HEK293 (cell line): ENCODE measurements at regions not wholly inside any gene's neighbourhood (a gene's known extent, or its start where the extent isn't known, plus 50 kb on each side); places are given as distances from the start of the nearest gene placed in this dataset.

Source experiments
- CTCF ChIA-PET: fragments of 350-600 bp; formaldehyde crosslinking; extraction: SDS; loops from one replicate; lab custom pipeline; 2021; ENCODE audit warnings: antibody characterized with exemption; lab: Yijun Ruan, JAX
- POLR2A ChIA-PET: fragments of 300-600 bp; formaldehyde crosslinking; extraction: SDS; loops from one replicate; lab custom pipeline; 2020; ENCODE audit warnings: antibody characterized with exemption, inconsistent platforms; lab: Yijun Ruan, JAX
- H3K27ac ChIP-seq: fragments of 200-500 bp; sonication (Bioruptor generic); 2 replicates; pipeline ENCODE4 v1.5.1; 2014; ENCODE audit warnings: low read depth, low read length, control low read depth, inconsistent platforms; ENCODE audit errors: extremely low read depth
- H3K36me3 ChIP-seq, 2 experiments: fragments of 200-500 bp in 1 of 2; sonication (Bioruptor generic) in 1 of 2; 1 replicate in 1 of 2; 2 replicates in 1 of 2; pipeline ENCODE4 v1.5.1; 2014 to 2017; ENCODE audit warnings: inconsistent platforms in 2 of 2, low read length in 2 of 2; ENCODE audit not compliant: control insufficient read depth in 2 of 2, insufficient read depth in 1 of 2
- H3K4me1 ChIP-seq: fragments of 200-500 bp; sonication (Bioruptor generic); 2 replicates; pipeline ENCODE4 v1.5.1; 2014; ENCODE audit warnings: mild to moderate bottlenecking, low read length, inconsistent platforms; ENCODE audit not compliant: control insufficient read depth, insufficient read depth
- H3K4me3 ChIP-seq: 2 replicates; pipeline ENCODE4 v1.5.1; 2011; ENCODE audit warnings: low read depth, mild to moderate bottlenecking, control low read depth, low read length, moderate library complexity
- H3K9me3 ChIP-seq: fragments of 200-500 bp; sonication (Bioruptor generic); 2 replicates; pipeline ENCODE4 v1.5.1; 2014; ENCODE audit warnings: low read depth, low read length, inconsistent platforms; ENCODE audit not compliant: control insufficient read depth, insufficient read depth
- BCL11A ChIP-seq: fragments of 450-650 bp; formaldehyde crosslinking; IDR thresholded peaks from 2 replicates; pipeline ENCODE4 v1.5.1; 2016; ENCODE audit warnings: low read depth, missing biosample characterization, missing genetic modification characterization
- FEZF1 ChIP-seq: fragments of 450-650 bp; formaldehyde crosslinking; IDR thresholded peaks from 2 replicates; pipeline ENCODE4 v1.5.1; 2016; ENCODE audit warnings: missing biosample characterization, missing genetic modification characterization
- GLI4 ChIP-seq: fragments of 450-650 bp; formaldehyde crosslinking; IDR thresholded peaks from 2 replicates; pipeline ENCODE4 v1.5.1; 2016; ENCODE audit warnings: missing biosample characterization, missing genetic modification characterization
- KLF1 ChIP-seq: fragments of 450-650 bp; formaldehyde crosslinking; IDR thresholded peaks from 2 replicates; pipeline ENCODE4 v1.5.1; 2016; ENCODE audit warnings: missing biosample characterization, missing genetic modification characterization
- KLF16 ChIP-seq: fragments of 450-650 bp; formaldehyde crosslinking; IDR thresholded peaks from 2 replicates; pipeline ENCODE4 v1.5.1; 2017; ENCODE audit warnings: missing biosample characterization, missing genetic modification characterization
- MYNN ChIP-seq: fragments of 450-650 bp; formaldehyde crosslinking; IDR thresholded peaks from 2 replicates; pipeline ENCODE4 v1.5.1; 2016; ENCODE audit warnings: missing biosample characterization, missing genetic modification characterization, borderline replicate concordance
- MZF1 ChIP-seq: fragments of 450-650 bp; formaldehyde crosslinking; IDR thresholded peaks from 2 replicates; pipeline ENCODE4 v1.5.1; 2017; ENCODE audit warnings: missing biosample characterization, missing genetic modification characterization, borderline replicate concordance
- YY2 ChIP-seq: fragments of 450-650 bp; formaldehyde crosslinking; IDR thresholded peaks from 2 replicates; pipeline ENCODE4 v1.5.1; 2016; ENCODE audit warnings: missing biosample characterization, missing genetic modification characterization
- ZBTB17 ChIP-seq: fragments of 450-650 bp; formaldehyde crosslinking; IDR thresholded peaks from 2 replicates; pipeline ENCODE4 v1.5.1; 2016; ENCODE audit warnings: missing biosample characterization, missing genetic modification characterization
- ZBTB8A ChIP-seq: fragments of 450-650 bp; formaldehyde crosslinking; IDR thresholded peaks from 2 replicates; pipeline ENCODE4 v1.5.1; 2016; ENCODE audit warnings: missing biosample characterization, missing genetic modification characterization
- ZFP3 ChIP-seq: fragments of 450-650 bp; formaldehyde crosslinking; IDR thresholded peaks from 2 replicates; pipeline ENCODE4 v1.5.1; 2016; ENCODE audit warnings: low read depth, missing biosample characterization, missing genetic modification characterization
- ZFP37 ChIP-seq: fragments of 450-650 bp; formaldehyde crosslinking; IDR thresholded peaks from 2 replicates; pipeline ENCODE4 v1.5.1; 2016; ENCODE audit warnings: missing biosample characterization, missing genetic modification characterization
- ZNF138 ChIP-seq: fragments of 450-650 bp; formaldehyde crosslinking; IDR thresholded peaks from 2 replicates; pipeline ENCODE4 v1.5.1; 2016; ENCODE audit warnings: missing biosample characterization, missing genetic modification characterization, borderline replicate concordance
- ZNF146 ChIP-seq: fragments of 450-650 bp; formaldehyde crosslinking; IDR thresholded peaks from 2 replicates; pipeline ENCODE4 v1.5.1; 2016; ENCODE audit warnings: missing biosample characterization, missing genetic modification characterization
- ZNF157 ChIP-seq: fragments of 450-650 bp; formaldehyde crosslinking; IDR thresholded peaks from 2 replicates; pipeline ENCODE4 v1.5.1; 2016; ENCODE audit warnings: missing biosample characterization, missing genetic modification characterization
- ZNF26 ChIP-seq: fragments of 450-650 bp; formaldehyde crosslinking; IDR thresholded peaks from 2 replicates; pipeline ENCODE4 v1.5.1; 2016; ENCODE audit warnings: missing biosample characterization, missing genetic modification characterization
- ZNF311 ChIP-seq: fragments of 450-650 bp; formaldehyde crosslinking; IDR thresholded peaks from 2 replicates; pipeline ENCODE4 v1.5.1; 2017; ENCODE audit warnings: missing biosample characterization, missing genetic modification characterization, borderline replicate concordance
- ZNF404 ChIP-seq: fragments of 450-650 bp; formaldehyde crosslinking; IDR thresholded peaks from 2 replicates; pipeline ENCODE4 v1.5.1; 2017; ENCODE audit warnings: missing biosample characterization, missing genetic modification characterization
- ZNF426 ChIP-seq: fragments of 450-650 bp; formaldehyde crosslinking; IDR thresholded peaks from 2 replicates; pipeline ENCODE4 v1.5.1; 2017; ENCODE audit warnings: missing biosample characterization, missing genetic modification characterization, mild to moderate bottlenecking, inconsistent platforms, moderate library complexity
- ZNF48 ChIP-seq: fragments of 450-650 bp; formaldehyde crosslinking; IDR thresholded peaks from 2 replicates; pipeline ENCODE4 v1.5.1; 2016; ENCODE audit warnings: missing biosample characterization, missing genetic modification characterization
- ZNF544 ChIP-seq: fragments of 450-650 bp; formaldehyde crosslinking; IDR thresholded peaks from 2 replicates; pipeline ENCODE4 v1.5.0; 2017; ENCODE audit warnings: missing biosample characterization, missing genetic modification characterization
- ZNF561 ChIP-seq: fragments of 450-650 bp; IDR thresholded peaks from 2 replicates; pipeline ENCODE4 v1.5.1; 2018; ENCODE audit warnings: missing biosample characterization, missing genetic modification characterization, borderline replicate concordance
- ZNF580 ChIP-seq: fragments of 450-650 bp; formaldehyde crosslinking; IDR thresholded peaks from 2 replicates; pipeline ENCODE4 v1.5.1; 2016; ENCODE audit warnings: missing biosample characterization, missing genetic modification characterization
- ZNF621 ChIP-seq: fragments of 450-650 bp; formaldehyde crosslinking; IDR thresholded peaks from 2 replicates; pipeline ENCODE4 v1.5.1; 2017; ENCODE audit warnings: missing biosample characterization, missing genetic modification characterization
- ZNF658 ChIP-seq: fragments of 450-650 bp; formaldehyde crosslinking; IDR thresholded peaks from 2 replicates; pipeline ENCODE4; 2016; ENCODE audit warnings: missing biosample characterization, missing genetic modification characterization
- ZNF664 ChIP-seq: fragments of 450-650 bp; formaldehyde crosslinking; IDR thresholded peaks from 2 replicates; pipeline ENCODE4 v1.5.1; 2016; ENCODE audit warnings: missing biosample characterization, missing genetic modification characterization
- ZNF830 ChIP-seq: fragments of 450-650 bp; IDR thresholded peaks from 2 replicates; pipeline ENCODE4 v1.5.0; 2018; ENCODE audit warnings: missing biosample characterization, missing genetic modification characterization, low read depth, mild to moderate bottlenecking, moderate library complexity
- ZSCAN4 ChIP-seq: fragments of 450-650 bp; formaldehyde crosslinking; IDR thresholded peaks from 2 replicates; pipeline ENCODE4 v1.5.1; 2017; ENCODE audit warnings: missing biosample characterization, missing genetic modification characterization

GRCh38 chr12:73815072-73815645 is 722.5 kb upstream of the ATXN7L3B start:
- H3K9me3 ChIP-seq, result no peaks in the 10 kb centered on the region
- ChIA-PET POLR2A (no interaction called here), CTCF (no interaction called here)
- H3K27ac ChIP-seq, result no peak overlapping the region
- H3K36me3 ChIP-seq, result no peaks in the 10 kb centered on the region
- H3K4me1 ChIP-seq, result no peaks in the 10 kb centered on the region
- TF ChIP-seq ZNF404 (tag by site-specific recombination), result no peak
- TF ChIP-seq GLI4 (tag by site-specific recombination), result no peak
- no peak for TF ChIP-seq ZNF426 (tag by site-specific recombination)
- no peak for TF ChIP-seq MZF1
- no peak for TF ChIP-seq ZNF561
- no peak for TF ChIP-seq ZNF146
- TF ChIP-seq YY2, result no peak
- no peak for TF ChIP-seq ZNF664 (tag by site-specific recombination)
- TF ChIP-seq ZNF580 (tag by site-specific recombination), result no peak
- TF ChIP-seq ZBTB8A (tag by site-specific recombination), result no peak
- no peak overlapping the region for H3K4me3 ChIP-seq

- no peaks in the 10 kb centered on the region for H3K9me3 ChIP-seq
- TF ChIP-seq ZBTB17 (tag by site-specific recombination), result no peak
- TF ChIP-seq ZNF830 (tag by site-specific recombination), result no peak
- TF ChIP-seq ZNF26 (tag by site-specific recombination), result no peak
- TF ChIP-seq ZFP37 (tag by site-specific recombination), result no peak
- TF ChIP-seq ZNF664 (tag by site-specific recombination), result no peak
- TF ChIP-seq ZNF157 (tag by site-specific recombination), result no peak
- H3K4me1 ChIP-seq, result no peaks in the 10 kb centered on the region
- no peak overlapping the region for H3K4me3 ChIP-seq
- no peak overlapping the region for H3K27ac ChIP-seq
- POLR2A ChIA-PET, result no interaction called here
- no peaks in the 10 kb centered on the region for H3K36me3 ChIP-seq
- CTCF ChIA-PET, result no interaction called here
Measured at GRCh38 chr12:73817161-73817560, 720.5 kb upstream of the ATXN7L3B start.

GRCh38 chr12:73833746-73834145 is 703.9 kb upstream of the ATXN7L3B start:
- no peaks in the 10 kb centered on the region for H3K9me3 ChIP-seq
- TF ChIP-seq ZNF544, result no peak
- TF ChIP-seq, all 188 proteins: peak for 0
- Histone ChIP-seq H3K36me3 (no peaks in the 10 kb centered on the region), H3K27ac (no peak overlapping the region), H3K4me1 (no peaks in the 10 kb centered on the region), H3K4me3 (no peak overlapping the region)
- CTCF ChIA-PET, result no interaction called here
- POLR2A ChIA-PET, result no interaction called here

GRCh38 chr12:73841963-73842362 is 695.7 kb upstream of the ATXN7L3B start:
- ChIA-PET CTCF (interaction anchor here (0.7 kb wide), 1 partner anchor 1634 kb away, joined by 5 read pairs; no protein-coding TSS in a partner anchor), POLR2A (no interaction called here)
- H3K4me3 ChIP-seq, result no peak overlapping the region
- no peaks in the 10 kb centered on the region for H3K36me3 ChIP-seq
- H3K4me1 ChIP-seq, result no peaks in the 10 kb centered on the region
- no peaks in the 10 kb centered on the region for H3K9me3 ChIP-seq
- H3K27ac ChIP-seq, result no peak overlapping the region
- TF ChIP-seq FEZF1 (tag by site-specific recombination) (no peak), BCL11A (tag by site-specific recombination) (no peak), KLF1 (tag by site-specific recombination) (no peak), MYNN (no peak), ZBTB17 (tag by site-specific recombination) (no peak), ZSCAN4 (tag by site-specific recombination) (no peak), ZNF48 (tag by site-specific recombination) (no peak), ZNF658 (tag by site-specific recombination) (no peak), ZFP3 (no peak), ZNF138 (no peak), ZNF311 (tag by site-specific recombination) (no peak), KLF16 (tag by site-specific recombination) (no peak), ZNF621 (tag by site-specific recombination) (no peak)
